ENCODE measurements at regions not wholly inside any gene's neighbourhood (a gene's known extent, or its start where the extent isn't known, plus 50 kb on each side); places are given as distances from the start of the nearest gene placed in this dataset.
A peak's percentile ranks its signal among the peaks of the same experiment; 100 is the strongest.

DNA sequence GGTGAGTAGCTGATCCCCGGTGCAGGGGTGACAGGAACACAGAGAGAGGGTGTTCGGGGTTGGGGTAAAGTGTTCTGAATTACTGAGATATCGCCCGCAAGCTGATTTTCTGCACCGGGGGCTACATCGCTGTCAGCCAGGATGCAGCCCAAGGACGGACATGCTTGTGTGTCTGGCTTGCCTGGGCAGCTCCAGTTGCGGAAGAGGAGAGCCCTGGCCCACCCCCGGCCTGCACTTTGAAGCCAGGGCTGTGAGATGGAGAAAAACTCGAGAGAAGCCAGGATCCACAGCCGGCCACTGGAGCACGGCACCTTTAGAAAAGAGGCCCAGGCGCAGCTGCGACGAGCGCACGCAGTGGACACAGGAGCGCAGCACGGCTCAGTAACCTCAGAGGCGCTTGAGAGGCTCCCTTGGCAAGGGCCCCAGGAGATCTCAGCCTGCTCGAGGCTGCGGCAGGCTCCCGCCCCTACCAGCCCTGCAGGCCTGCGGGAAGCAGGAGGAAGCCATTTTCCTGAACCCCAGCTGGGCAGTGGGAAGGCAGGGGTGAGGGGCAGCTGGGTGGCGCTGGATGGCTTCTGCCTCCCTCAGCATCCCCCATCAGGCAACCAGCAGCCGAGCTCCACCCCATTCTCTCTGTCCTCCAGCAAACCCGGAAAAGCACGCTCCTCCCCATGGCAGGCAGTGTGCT is 59.2 kb downstream of the C9orf50 start:
- no peak for ATAC-seq

DNA sequence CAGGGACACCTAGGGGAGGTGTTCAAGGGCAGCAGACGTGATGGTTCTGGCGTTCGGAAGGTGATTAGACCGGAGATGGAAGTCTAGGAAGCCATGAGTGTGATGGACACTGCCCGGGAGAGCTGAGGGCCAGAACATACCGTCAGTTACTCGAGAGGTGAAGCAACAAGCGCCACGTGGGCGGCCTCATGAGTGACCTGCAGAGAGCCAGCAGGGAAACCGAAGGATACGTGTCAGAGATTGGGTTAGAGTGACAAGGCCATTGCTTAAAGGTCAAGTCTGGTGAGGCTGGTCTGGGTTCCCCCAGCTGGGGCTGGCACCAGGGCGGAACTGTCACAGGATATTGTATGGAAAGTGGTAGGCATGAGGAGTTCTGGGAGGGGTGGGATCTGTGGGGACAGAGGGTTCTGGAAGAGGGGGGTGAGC is 60.0 kb downstream of the C9orf50 start:
- TF ChIP-seq CSDC2 (CRISPR knock-in tag; IDR thresholded peaks at IDR 0.05), result no peak
- no peak for ATAC-seq

More for the DNA sequence above, 59.2 kb downstream of the C9orf50 start:
- no peak for TF ChIP-seq ZFP30 (CRISPR knock-in tag; IDR thresholded peaks at IDR 0.05)
- no peak for TF ChIP-seq ZNF8 (CRISPR knock-in tag; IDR thresholded peaks at IDR 0.05)
- TF ChIP-seq, protein P1, sequence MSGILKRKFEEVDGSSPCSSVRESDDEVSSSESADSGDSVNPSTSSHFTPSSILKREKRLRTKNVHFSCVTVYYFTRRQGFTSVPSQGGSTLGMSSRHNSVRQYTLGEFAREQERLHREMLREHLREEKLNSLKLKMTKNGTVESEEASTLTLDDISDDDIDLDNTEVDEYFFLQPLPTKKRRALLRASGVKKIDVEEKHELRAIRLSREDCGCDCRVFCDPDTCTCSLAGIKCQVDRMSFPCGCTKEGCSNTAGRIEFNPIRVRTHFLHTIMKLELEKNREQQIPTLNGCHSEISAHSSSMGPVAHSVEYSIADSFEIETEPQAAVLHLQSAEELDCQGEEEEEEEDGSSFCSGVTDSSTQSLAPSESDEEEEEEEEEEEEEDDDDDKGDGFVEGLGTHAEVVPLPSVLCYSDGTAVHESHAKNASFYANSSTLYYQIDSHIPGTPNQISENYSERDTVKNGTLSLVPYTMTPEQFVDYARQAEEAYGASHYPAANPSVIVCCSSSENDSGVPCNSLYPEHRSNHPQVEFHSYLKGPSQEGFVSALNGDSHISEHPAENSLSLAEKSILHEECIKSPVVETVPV (CRISPR knock-in tag; IDR thresholded peaks at IDR 0.05), result no peak
- no peak for TF ChIP-seq ZFP3 (CRISPR knock-in tag; IDR thresholded peaks at IDR 0.05)
- no peak for TF ChIP-seq RARB (CRISPR knock-in tag; IDR thresholded peaks at IDR 0.05)
- TF ChIP-seq, protein P2, sequence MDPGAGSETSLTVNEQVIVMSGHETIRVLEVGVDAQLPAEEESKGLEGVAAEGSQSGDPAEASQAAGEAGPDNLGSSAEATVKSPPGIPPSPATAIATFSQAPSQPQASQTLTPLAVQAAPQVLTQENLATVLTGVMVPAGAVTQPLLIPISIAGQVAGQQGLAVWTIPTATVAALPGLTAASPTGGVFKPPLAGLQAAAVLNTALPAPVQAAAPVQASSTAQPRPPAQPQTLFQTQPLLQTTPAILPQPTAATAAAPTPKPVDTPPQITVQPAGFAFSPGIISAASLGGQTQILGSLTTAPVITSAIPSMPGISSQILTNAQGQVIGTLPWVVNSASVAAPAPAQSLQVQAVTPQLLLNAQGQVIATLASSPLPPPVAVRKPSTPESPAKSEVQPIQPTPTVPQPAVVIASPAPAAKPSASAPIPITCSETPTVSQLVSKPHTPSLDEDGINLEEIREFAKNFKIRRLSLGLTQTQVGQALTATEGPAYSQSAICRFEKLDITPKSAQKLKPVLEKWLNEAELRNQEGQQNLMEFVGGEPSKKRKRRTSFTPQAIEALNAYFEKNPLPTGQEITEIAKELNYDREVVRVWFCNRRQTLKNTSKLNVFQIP (CRISPR knock-in tag; IDR thresholded peaks at IDR 0.05; ENCODE audit: borderline replicate concordance, low read depth), result no peak
- no peak for TF ChIP-seq GLIS3 (CRISPR knock-in tag; IDR thresholded peaks at IDR 0.05)
- no peak for TF ChIP-seq TOX (CRISPR knock-in tag; IDR thresholded peaks at IDR 0.05; ENCODE audit: borderline replicate concordance)
- TF ChIP-seq OSR1 (CRISPR knock-in tag; IDR thresholded peaks at IDR 0.05), result no peak
- no peak for TF ChIP-seq ZC3H10 (CRISPR knock-in tag; IDR thresholded peaks at IDR 0.05)
- no peak for TF ChIP-seq TCF4 (CRISPR knock-in tag; IDR thresholded peaks at IDR 0.05; ENCODE audit: borderline replicate concordance)
- no peak for TF ChIP-seq BACH2 (CRISPR knock-in tag; IDR thresholded peaks at IDR 0.05; ENCODE audit: borderline replicate concordance)

DNA sequence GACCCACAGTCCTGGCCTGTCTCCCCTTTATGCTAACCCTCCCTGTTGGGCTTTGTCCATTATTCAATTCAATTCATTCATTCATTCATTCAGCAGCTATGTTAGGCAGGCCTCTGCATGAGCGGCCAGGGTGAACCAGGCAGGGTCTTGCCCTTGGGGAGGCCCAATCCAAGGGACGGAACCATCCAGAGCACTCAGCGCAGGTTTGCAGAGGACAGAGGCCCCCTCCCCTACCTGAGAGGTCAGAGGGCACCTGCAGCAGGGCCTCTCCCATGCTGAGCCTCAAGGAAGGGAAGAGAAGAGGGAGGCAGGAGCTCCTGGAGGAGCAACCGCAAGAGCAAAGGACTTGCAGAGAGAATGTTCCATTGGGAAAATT is 61.4 kb downstream of the C9orf50 start:
- ATAC-seq, result no peak
- TF ChIP-seq ZNF70 (CRISPR knock-in tag; IDR thresholded peaks at IDR 0.05) (no peak), ZFP3 (CRISPR knock-in tag; IDR thresholded peaks at IDR 0.05) (no peak), OSR1 (CRISPR knock-in tag; IDR thresholded peaks at IDR 0.05) (no peak), ZNF565 (CRISPR knock-in tag; conservative IDR thresholded peaks at IDR 0.05; ENCODE audit: low read depth) (no peak), RARB (CRISPR knock-in tag; IDR thresholded peaks at IDR 0.05) (no peak)
- TF ChIP-seq, protein P1 (CRISPR knock-in tag; IDR thresholded peaks at IDR 0.05), result no peak

DNA sequence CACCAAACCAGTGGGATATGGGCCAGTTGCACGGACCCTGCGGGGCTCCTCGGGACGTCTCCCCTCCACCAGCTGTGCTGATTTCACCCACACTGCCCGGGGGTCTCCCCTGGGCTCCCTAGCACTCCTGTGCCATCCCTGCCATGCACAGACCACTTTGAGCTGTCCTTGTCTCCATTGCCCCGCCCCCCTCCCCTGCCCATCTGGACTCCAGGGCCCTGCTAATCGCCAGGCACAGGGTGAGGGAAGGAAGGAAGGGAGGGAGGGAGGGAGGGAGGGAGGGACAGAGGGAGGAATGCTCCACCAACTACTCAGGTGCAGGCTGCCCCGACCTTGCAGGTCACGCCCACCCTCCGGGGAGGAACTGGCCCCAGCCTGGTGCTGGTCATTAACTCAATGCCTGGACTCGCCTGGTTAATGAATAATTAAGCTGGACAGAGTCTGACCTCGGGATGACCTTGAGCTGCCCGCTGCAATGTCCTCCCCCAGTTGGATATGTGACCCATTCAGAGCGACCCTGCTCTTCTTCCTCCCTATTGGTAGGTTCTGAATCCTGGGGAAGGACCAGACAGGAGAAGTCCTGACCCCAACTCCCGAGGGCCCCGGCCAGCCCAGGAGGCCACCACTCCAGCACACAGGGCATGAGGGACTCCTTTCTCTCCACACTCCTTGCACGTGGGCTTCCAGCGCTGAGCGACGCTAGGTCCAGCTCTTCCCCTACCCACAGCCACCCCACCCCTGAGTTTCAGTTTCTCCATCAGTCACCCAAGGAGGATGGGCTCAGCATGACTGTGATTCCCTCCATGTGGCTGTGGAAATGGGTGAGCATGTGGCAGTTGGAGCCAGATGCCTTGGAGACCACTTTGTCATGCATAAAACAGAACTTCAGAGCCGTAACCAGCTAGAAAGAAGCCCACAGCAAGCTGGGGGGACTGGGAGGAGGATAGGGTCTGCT is 62.1 kb downstream of the C9orf50 start:
- TF ChIP-seq TCF4 (CRISPR knock-in tag; IDR thresholded peaks at IDR 0.05; ENCODE audit: borderline replicate concordance) (peak; percentile 29; the same call in 1 of the 2 replicates), SNAI2 (CRISPR knock-in tag; IDR thresholded peaks at IDR 0.05) (no peak), TOX (CRISPR knock-in tag; IDR thresholded peaks at IDR 0.05; ENCODE audit: borderline replicate concordance) (no peak), RARB (CRISPR knock-in tag; IDR thresholded peaks at IDR 0.05) (no peak), PPARA (CRISPR knock-in tag; IDR thresholded peaks at IDR 0.05; ENCODE audit: borderline replicate concordance) (no peak), ZNF70 (CRISPR knock-in tag; IDR thresholded peaks at IDR 0.05) (no peak), ZFP30 (CRISPR knock-in tag; IDR thresholded peaks at IDR 0.05) (no peak), OSR1 (CRISPR knock-in tag; IDR thresholded peaks at IDR 0.05) (no peak)

DNA sequence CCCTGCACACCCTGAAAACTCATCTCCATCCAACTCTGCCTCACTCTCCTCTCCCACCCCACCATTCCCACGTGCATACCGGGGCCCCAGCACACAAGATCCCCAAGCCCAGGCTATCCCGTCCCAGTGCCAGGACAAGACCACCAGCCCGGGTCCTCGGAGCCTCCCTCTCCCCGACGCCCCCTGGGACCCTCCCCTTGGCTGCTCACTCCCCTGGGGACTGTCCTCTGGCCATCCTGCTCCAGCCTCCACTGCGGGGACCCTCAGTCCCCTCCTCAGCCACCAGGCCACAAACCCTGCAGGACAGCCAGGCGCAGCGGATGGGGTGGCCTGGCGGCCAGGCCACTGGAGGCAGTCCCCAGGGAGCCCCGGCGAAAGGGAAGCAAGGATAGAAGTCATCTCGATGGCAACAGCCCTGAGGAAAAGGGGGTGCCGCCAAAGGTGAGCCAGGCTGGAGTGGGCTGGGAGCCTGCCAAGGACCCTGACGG is 62.8 kb downstream of the C9orf50 start:
- TF ChIP-seq ESRRG (CRISPR knock-in tag; IDR thresholded peaks at IDR 0.05) (no peak), ISL1 (CRISPR knock-in tag; IDR thresholded peaks at IDR 0.05) (no peak)
- TF ChIP-seq, protein P3, sequence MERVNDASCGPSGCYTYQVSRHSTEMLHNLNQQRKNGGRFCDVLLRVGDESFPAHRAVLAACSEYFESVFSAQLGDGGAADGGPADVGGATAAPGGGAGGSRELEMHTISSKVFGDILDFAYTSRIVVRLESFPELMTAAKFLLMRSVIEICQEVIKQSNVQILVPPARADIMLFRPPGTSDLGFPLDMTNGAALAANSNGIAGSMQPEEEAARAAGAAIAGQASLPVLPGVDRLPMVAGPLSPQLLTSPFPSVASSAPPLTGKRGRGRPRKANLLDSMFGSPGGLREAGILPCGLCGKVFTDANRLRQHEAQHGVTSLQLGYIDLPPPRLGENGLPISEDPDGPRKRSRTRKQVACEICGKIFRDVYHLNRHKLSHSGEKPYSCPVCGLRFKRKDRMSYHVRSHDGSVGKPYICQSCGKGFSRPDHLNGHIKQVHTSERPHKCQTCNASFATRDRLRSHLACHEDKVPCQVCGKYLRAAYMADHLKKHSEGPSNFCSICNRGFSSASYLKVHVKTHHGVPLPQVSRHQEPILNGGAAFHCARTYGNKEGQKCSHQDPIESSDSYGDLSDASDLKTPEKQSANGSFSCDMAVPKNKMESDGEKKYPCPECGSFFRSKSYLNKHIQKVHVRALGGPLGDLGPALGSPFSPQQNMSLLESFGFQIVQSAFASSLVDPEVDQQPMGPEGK (CRISPR knock-in tag; IDR thresholded peaks at IDR 0.05; ENCODE audit: borderline replicate concordance), result no peak
- TF ChIP-seq, protein P1 (CRISPR knock-in tag; IDR thresholded peaks at IDR 0.05), result no peak
- TF ChIP-seq, protein P4, sequence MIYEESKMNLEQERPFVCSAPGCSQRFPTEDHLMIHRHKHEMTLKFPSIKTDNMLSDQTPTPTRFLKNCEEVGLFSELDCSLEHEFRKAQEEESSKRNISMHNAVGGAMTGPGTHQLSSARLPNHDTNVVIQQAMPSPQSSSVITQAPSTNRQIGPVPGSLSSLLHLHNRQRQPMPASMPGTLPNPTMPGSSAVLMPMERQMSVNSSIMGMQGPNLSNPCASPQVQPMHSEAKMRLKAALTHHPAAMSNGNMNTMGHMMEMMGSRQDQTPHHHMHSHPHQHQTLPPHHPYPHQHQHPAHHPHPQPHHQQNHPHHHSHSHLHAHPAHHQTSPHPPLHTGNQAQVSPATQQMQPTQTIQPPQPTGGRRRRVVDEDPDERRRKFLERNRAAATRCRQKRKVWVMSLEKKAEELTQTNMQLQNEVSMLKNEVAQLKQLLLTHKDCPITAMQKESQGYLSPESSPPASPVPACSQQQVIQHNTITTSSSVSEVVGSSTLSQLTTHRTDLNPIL (CRISPR knock-in tag; IDR thresholded peaks at IDR 0.05; ENCODE audit: low read depth), result no peak
- no peak; the same call in 1 of the 3 replicates for ATAC-seq

More for the DNA sequence above, 62.1 kb downstream of the C9orf50 start:
- peak; percentile 33; the same call in 2 of the 3 replicates for ATAC-seq

Data from SK-N-SH treated with all-trans-retinoic acid at 6 μM for 48 hours (cell line).